ENCODE measurements at regions not wholly inside any gene's neighbourhood (a gene's known extent, or its start where the extent isn't known, plus 50 kb on each side); places are given as distances from the start of the nearest gene placed in this dataset.

DNA sequence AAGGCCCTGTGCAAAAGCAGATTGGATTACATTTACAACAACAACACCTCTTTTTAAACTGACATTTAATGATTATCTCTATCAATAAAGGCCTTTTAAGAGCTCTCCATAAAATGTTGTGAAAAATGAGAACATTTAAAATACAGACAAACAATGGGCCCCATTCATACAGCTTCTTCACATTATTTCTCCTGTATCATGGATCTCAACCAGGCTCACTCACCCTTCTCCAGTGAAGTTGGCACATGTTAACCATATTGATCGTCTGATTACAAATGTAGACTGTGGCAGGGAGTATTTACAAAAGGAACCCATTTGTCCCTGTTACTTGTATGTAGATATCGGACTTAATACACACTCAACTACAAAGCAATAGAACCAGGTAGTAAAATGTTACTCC, 220.2 kb upstream of the BTG1 start:
- no peaks in the 10 kb centered on the region for H3K27me3 ChIP-seq (replicated peaks; ENCODE audit: insufficient read depth)
- TF ChIP-seq, protein P1, sequence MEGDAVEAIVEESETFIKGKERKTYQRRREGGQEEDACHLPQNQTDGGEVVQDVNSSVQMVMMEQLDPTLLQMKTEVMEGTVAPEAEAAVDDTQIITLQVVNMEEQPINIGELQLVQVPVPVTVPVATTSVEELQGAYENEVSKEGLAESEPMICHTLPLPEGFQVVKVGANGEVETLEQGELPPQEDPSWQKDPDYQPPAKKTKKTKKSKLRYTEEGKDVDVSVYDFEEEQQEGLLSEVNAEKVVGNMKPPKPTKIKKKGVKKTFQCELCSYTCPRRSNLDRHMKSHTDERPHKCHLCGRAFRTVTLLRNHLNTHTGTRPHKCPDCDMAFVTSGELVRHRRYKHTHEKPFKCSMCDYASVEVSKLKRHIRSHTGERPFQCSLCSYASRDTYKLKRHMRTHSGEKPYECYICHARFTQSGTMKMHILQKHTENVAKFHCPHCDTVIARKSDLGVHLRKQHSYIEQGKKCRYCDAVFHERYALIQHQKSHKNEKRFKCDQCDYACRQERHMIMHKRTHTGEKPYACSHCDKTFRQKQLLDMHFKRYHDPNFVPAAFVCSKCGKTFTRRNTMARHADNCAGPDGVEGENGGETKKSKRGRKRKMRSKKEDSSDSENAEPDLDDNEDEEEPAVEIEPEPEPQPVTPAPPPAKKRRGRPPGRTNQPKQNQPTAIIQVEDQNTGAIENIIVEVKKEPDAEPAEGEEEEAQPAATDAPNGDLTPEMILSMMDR (IDR thresholded peaks at IDR 0.05): no peak
- TF ChIP-seq POLR2A (IDR thresholded peaks at IDR 0.05): no peak
- no peak for TF ChIP-seq POLR2AphosphoS5 (IDR thresholded peaks at IDR 0.05)
- no peaks in the 10 kb centered on the region for H3K4me1 ChIP-seq (replicated peaks)
- WGBS: 42% methylated on average over 2 of the region's 2 CpGs
- H3K9me3 ChIP-seq: no peaks in the 10 kb centered on the region
- DNase-seq (ENCODE audit: low spot score): no peak
- no peaks in the 10 kb centered on the region for H3K36me3 ChIP-seq
- no peak overlapping the region for H3K27ac ChIP-seq
- intact Hi-C loops (cut with DNase I): no loop called here
- no peak overlapping the region for H3K4me3 ChIP-seq

DNA sequence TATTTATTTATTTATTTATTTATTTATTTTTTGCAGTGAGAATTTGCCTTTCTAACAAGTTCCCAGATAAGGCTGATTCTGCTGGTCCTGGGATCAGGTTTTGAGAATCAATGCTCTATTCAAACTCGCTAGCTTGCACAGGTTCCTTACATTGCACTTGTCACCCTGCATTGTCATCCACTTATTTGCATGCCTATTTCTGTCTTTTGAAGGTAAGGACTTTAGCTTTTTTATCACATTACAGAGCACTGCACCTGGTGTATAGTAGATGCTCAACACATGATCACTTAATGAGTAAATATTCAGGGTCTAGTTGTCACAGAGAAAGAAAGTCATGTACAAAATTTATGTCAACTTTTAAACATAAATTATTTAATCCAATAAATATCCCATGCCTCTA, 219.7 kb upstream of the BTG1 start:
- Histone ChIP-seq H3K4me1 (replicated peaks) (no peaks in the 10 kb centered on the region), H3K4me3 (no peak overlapping the region), H3K36me3 (no peaks in the 10 kb centered on the region), H3K27ac (no peak overlapping the region), H3K27me3 (replicated peaks; ENCODE audit: insufficient read depth) (no peaks in the 10 kb centered on the region), H3K9me3 (no peaks in the 10 kb centered on the region)
- 77% methylated on average over 1 of the region's 1 CpG for WGBS
- intact Hi-C loops (cut with DNase I): no loop called here
- DNase-seq (ENCODE audit: low spot score): no peak
- TF ChIP-seq POLR2AphosphoS5 (IDR thresholded peaks at IDR 0.05): no peak

DNA sequence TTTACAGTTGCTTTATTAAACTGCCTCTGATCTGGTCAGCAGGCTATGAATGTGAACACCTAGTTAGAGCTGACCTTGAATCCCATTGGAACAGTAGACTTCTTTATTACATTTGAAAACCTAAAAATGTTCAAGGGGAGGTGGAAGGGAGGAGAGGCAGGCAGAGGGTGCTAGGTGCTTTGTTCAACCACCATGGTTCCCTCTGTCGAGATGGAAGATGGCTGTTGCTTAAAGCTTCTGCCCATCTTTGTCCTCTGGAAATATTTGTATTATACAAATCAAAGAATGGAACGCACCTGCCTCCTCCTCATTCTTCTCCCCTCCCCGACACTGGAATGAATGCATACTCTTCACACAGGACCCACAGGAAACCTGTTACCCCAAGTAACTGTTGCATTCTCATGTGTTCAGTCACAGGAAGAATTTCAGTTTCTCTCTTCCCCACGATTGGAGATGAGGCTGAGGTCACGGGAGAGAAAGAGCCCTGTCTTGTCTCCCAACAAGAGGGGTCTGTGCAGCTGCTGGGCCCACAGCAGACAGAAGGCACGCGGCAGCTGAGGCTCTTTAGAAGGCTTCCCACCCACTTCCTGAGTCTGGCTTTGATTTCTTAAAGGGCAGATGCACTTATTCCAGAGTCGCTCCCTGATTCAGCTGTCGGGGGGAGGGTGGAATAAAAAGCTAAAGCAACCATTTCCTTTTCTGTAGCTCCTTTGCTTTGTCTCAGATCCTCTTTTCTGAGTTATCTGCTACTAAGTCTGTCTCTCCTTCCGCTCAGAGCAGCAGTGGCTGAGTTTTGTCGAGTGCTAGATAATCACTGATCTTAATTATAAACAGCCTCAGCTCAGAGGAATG, 217.9 kb upstream of the BTG1 start:
- Histone ChIP-seq H3K27ac (no peak overlapping the region), H3K4me1 (replicated peaks) (no peaks in the 10 kb centered on the region), H3K9me3 (no peaks in the 10 kb centered on the region), H3K36me3 (no peaks in the 10 kb centered on the region), H3K4me3 (no peak overlapping the region), H3K27me3 (replicated peaks; ENCODE audit: insufficient read depth) (no peaks in the 10 kb centered on the region)
- intact Hi-C loops (cut with DNase I): no loop called here
- WGBS: 49% methylated on average over 11 of the region's 11 CpGs
- no peak for DNase-seq (ENCODE audit: low spot score)
- no peak for TF ChIP-seq POLR2A (IDR thresholded peaks at IDR 0.05)
- TF ChIP-seq, protein P1 (IDR thresholded peaks at IDR 0.05): no peak
- no peak for TF ChIP-seq POLR2AphosphoS5 (IDR thresholded peaks at IDR 0.05)

DNA sequence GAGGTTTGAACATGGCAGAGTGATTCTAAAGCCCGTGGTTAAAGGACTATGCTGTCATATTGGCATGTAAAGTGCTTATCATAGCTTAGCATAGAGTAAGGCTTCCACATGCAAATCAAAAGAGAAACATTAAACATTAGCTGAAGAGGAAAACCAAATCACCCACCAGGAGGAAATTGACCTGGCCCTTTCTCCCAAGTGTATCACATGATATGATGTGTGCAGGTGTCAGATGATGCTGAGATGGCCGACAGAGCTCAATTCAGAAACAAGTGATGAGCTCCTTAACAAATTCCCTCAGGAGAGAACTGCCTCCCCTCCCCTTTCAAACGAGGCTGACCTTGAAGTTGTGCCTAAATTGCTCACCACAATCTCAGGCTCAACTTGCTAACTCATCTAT, 217.1 kb upstream of the BTG1 start:
- intact Hi-C loops (cut with DNase I): no loop called here
- no peaks in the 10 kb centered on the region for H3K36me3 ChIP-seq
- H3K27ac ChIP-seq: no peak overlapping the region
- H3K4me3 ChIP-seq: no peak overlapping the region
- no peaks in the 10 kb centered on the region for H3K4me1 ChIP-seq (replicated peaks)
- WGBS: 65% methylated on average over 3 of the region's 3 CpGs
- no peaks in the 10 kb centered on the region for H3K9me3 ChIP-seq
- TF ChIP-seq, protein P1 (IDR thresholded peaks at IDR 0.05): no peak
- TF ChIP-seq POLR2AphosphoS5 (IDR thresholded peaks at IDR 0.05) (no peak), POLR2A (IDR thresholded peaks at IDR 0.05) (no peak)
- DNase-seq (ENCODE audit: low spot score): no peak
- no peaks in the 10 kb centered on the region for H3K27me3 ChIP-seq (replicated peaks; ENCODE audit: insufficient read depth)

DNA sequence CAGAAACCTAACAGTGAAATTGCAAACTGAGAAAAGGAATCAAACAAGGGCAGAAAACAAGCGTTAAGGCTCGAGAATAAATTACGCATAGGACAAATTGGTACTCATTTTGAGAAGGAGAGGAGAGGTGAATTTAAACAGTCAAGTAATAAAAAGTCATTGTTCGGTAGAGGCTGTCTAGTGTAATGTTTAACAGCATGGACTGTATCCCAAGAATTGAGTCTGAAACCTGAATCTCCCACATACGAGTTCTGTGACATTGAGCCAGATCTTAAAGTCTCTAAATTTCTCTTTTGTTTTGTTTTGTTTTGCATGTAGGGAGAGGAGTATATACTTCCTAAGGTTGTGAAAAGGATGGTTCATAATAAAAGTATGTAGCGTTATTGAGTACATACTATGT, 216.5 kb upstream of the BTG1 start:
- Histone ChIP-seq H3K9me3 (no peaks in the 10 kb centered on the region), H3K36me3 (no peaks in the 10 kb centered on the region), H3K4me1 (replicated peaks) (no peaks in the 10 kb centered on the region), H3K27ac (no peak overlapping the region), H3K27me3 (replicated peaks; ENCODE audit: insufficient read depth) (no peaks in the 10 kb centered on the region), H3K4me3 (no peak overlapping the region)
- TF ChIP-seq, protein P1 (IDR thresholded peaks at IDR 0.05): no peak
- no peak for TF ChIP-seq POLR2AphosphoS5 (IDR thresholded peaks at IDR 0.05)
- TF ChIP-seq POLR2A (IDR thresholded peaks at IDR 0.05): no peak
- no peak for DNase-seq (ENCODE audit: low spot score)
- intact Hi-C loops (cut with DNase I): no loop called here
- WGBS: 26% methylated on average over 6 of the region's 6 CpGs
